Astrocyte (in vitro differentiated cells and primary cell): ENCODE measurements at regions not wholly inside any gene's neighbourhood (a gene's known extent, or its start where the extent isn't known, plus 50 kb on each side); places are given as distances from the start of the nearest gene placed in this dataset.

ENCODE experiments used
- DNase-seq: peaks from one replicate; pipeline ENCODE4 v3.0.0-alpha.2; 2010; ENCODE audit warnings: low read depth
- FAIRE-seq: peaks from 2 replicates; lab custom pipeline; 2011; peaks lifted over from hg19 to GRCh38; lab: Jason Lieb, UNC
- H2AFZ ChIP-seq: 2 replicates; pipeline ENCODE4 v1.6.0; 2012; ENCODE audit warnings: low read depth, low read length, inconsistent platforms
- H3K27ac ChIP-seq: 2 replicates; pipeline ENCODE4 v1.5.1; 2011; ENCODE audit warnings: low read depth, low read length, inconsistent platforms
- H3K27me3 ChIP-seq: 2 replicates; pipeline ENCODE4 v1.6.0; 2011; ENCODE audit warnings: low read length, inconsistent platforms; ENCODE audit not compliant: insufficient read depth
- H3K36me3 ChIP-seq: 2 replicates; pipeline ENCODE4 v1.5.1; 2011; ENCODE audit warnings: low read length, inconsistent platforms; ENCODE audit not compliant: insufficient read depth
- H3K4me1 ChIP-seq: 2 replicates; pipeline ENCODE4 v1.5.1; 2011; ENCODE audit warnings: low read length, inconsistent platforms; ENCODE audit not compliant: insufficient read depth
- H3K4me2 ChIP-seq: 2 replicates; pipeline ENCODE4 v1.6.0; 2012; ENCODE audit warnings: low read length, inconsistent platforms
- H3K4me3 ChIP-seq: 2 replicates; pipeline ENCODE4 v1.5.1; 2011; ENCODE audit warnings: low read depth, mild to moderate bottlenecking, low read length, inconsistent platforms; ENCODE audit not compliant: insufficient read depth
- H3K79me2 ChIP-seq: 2 replicates; pipeline ENCODE4 v1.6.0; 2012; ENCODE audit warnings: mild to moderate bottlenecking, low read length, inconsistent platforms; ENCODE audit not compliant: insufficient read depth
- H3K9ac ChIP-seq: 2 replicates; pipeline ENCODE4 v1.6.0; 2012; ENCODE audit warnings: mild to moderate bottlenecking, low read length, inconsistent platforms
- H3K9me3 ChIP-seq: 2 replicates; pipeline ENCODE4 v1.5.1; 2012; ENCODE audit warnings: low read depth, mild to moderate bottlenecking, low read length, inconsistent platforms; ENCODE audit not compliant: insufficient read depth
- H4K20me1 ChIP-seq: 2 replicates; pipeline ENCODE4 v1.6.0; 2012; ENCODE audit warnings: low read length, inconsistent platforms; ENCODE audit not compliant: insufficient read depth
- H3K27ac Mint-ChIP-seq: one replicate; pipeline ENCODE4 v1.8.0; 2021; ENCODE audit warnings: mild to moderate bottlenecking, mixed read lengths; ENCODE audit not compliant: unreplicated experiment
- H3K27me3 Mint-ChIP-seq: one replicate; pipeline ENCODE4 v1.8.0; 2021; ENCODE audit warnings: low read depth, mixed read lengths; ENCODE audit not compliant: unreplicated experiment
- H3K36me3 Mint-ChIP-seq: one replicate; pipeline ENCODE4 v1.8.0; 2021; ENCODE audit warnings: low read depth, mixed read lengths; ENCODE audit not compliant: unreplicated experiment
- H3K4me1 Mint-ChIP-seq: one replicate; pipeline ENCODE4 v1.8.0; 2021; ENCODE audit warnings: low read depth, mixed read lengths; ENCODE audit not compliant: unreplicated experiment
- H3K4me3 Mint-ChIP-seq: one replicate; pipeline ENCODE4 v1.8.0; 2021; ENCODE audit warnings: mild to moderate bottlenecking, moderate library complexity, mixed read lengths; ENCODE audit not compliant: unreplicated experiment
- H3K9me3 Mint-ChIP-seq: one replicate; pipeline ENCODE4 v1.8.0; 2021; ENCODE audit warnings: mild to moderate bottlenecking, mixed read lengths; ENCODE audit not compliant: unreplicated experiment
- EZH2 ChIP-seq: IDR thresholded peaks from 2 replicates; pipeline ENCODE4 v1.6.1; 2012; ENCODE audit warnings: mild to moderate bottlenecking, low read length, inconsistent platforms; ENCODE audit not compliant: insufficient read depth
- TF ChIP-seq, protein P1 (sequence below): IDR thresholded peaks from 2 replicates; pipeline ENCODE4 v1.5.1; 2011; ENCODE audit warnings: low read depth, mild to moderate bottlenecking, inconsistent platforms, low read length, moderate library complexity; ENCODE audit not compliant: insufficient read depth

DNA sequence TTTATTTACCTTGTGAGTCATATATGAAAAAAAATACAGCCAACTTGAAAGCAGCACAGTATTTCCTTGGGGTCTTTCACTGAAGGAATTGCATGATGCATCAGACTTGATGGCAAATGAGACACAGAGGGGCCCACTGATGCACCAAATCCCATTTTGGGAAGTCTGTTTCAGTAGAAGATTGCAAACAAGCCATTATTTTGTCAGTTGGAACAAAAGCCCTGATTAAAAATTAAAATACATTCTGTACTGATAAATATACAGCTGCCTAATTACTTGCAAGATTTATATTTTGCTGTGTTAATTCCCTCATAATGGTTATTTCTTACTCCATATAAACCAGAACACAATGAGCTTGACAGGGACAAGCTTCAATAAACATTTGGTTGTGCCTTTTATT lies 370.4 kb downstream of the SUCLG1 start:
- Histone ChIP-seq H2AFZ (no peak overlapping the region), H3K9me3 (no peaks in the 10 kb centered on the region), H3K4me3 (no peak overlapping the region), H4K20me1 (no peaks in the 10 kb centered on the region), H3K27ac (no peak overlapping the region), H3K36me3 (no peaks in the 10 kb centered on the region), H3K4me2 (no peak overlapping the region), H3K4me1 (no peaks in the 10 kb centered on the region), H3K79me2 (no peaks in the 10 kb centered on the region), H3K27me3 (no peaks in the 10 kb centered on the region), H3K9ac (no peak overlapping the region)
- H3K27ac Mint-ChIP-seq, result no peak overlapping the region
- DNase-seq (no peak), FAIRE-seq (no peak)
- no peak overlapping the region for H3K4me3 Mint-ChIP-seq
- H3K36me3 Mint-ChIP-seq, result no peaks in the 10 kb centered on the region
- H3K9me3 Mint-ChIP-seq, result peaks cover 6% of the 10 kb centered on the region
- no peak for TF ChIP-seq EZH2
- TF ChIP-seq, protein P1, sequence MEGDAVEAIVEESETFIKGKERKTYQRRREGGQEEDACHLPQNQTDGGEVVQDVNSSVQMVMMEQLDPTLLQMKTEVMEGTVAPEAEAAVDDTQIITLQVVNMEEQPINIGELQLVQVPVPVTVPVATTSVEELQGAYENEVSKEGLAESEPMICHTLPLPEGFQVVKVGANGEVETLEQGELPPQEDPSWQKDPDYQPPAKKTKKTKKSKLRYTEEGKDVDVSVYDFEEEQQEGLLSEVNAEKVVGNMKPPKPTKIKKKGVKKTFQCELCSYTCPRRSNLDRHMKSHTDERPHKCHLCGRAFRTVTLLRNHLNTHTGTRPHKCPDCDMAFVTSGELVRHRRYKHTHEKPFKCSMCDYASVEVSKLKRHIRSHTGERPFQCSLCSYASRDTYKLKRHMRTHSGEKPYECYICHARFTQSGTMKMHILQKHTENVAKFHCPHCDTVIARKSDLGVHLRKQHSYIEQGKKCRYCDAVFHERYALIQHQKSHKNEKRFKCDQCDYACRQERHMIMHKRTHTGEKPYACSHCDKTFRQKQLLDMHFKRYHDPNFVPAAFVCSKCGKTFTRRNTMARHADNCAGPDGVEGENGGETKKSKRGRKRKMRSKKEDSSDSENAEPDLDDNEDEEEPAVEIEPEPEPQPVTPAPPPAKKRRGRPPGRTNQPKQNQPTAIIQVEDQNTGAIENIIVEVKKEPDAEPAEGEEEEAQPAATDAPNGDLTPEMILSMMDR, result no peak
- no peaks in the 10 kb centered on the region for H3K27me3 Mint-ChIP-seq
- no peaks in the 10 kb centered on the region for H3K4me1 Mint-ChIP-seq

DNA sequence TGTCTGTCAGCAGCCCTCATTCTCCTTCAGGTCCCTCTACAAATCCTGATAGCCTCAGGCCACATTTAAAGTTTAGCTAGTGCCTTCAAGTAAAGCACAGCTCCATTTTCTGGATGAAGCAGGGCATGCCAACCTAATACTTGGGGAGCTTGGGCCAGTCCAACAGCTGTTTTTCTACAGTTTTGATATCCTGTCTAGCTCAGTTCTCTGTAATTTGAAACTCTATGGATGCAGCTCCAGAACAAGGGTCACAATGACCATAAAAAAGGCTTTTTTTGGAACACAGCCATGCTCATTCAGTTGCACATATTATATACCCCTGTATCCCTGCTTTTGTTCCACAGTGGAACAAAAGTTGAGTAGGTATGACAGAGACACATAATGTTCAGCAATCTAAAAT lies 373.5 kb downstream of the SUCLG1 start:
- H3K27ac Mint-ChIP-seq, result no peak overlapping the region
- Histone ChIP-seq H2AFZ (no peak overlapping the region), H3K4me2 (no peak overlapping the region), H3K4me1 (no peaks in the 10 kb centered on the region), H3K9ac (no peak overlapping the region), H4K20me1 (no peaks in the 10 kb centered on the region), H3K4me3 (no peak overlapping the region), H3K27me3 (no peaks in the 10 kb centered on the region), H3K79me2 (no peaks in the 10 kb centered on the region), H3K36me3 (no peaks in the 10 kb centered on the region), H3K27ac (no peak overlapping the region), H3K9me3 (peaks cover 4% of the 10 kb centered on the region)
- no peaks in the 10 kb centered on the region for H3K27me3 Mint-ChIP-seq
- DNase-seq, result no peak
- no peaks in the 10 kb centered on the region for H3K4me1 Mint-ChIP-seq
- no peak overlapping the region for H3K4me3 Mint-ChIP-seq
- H3K36me3 Mint-ChIP-seq, result no peaks in the 10 kb centered on the region
- TF ChIP-seq EZH2, result no peak
- TF ChIP-seq, protein P1, result no peak
- H3K9me3 Mint-ChIP-seq, result no peaks in the 10 kb centered on the region
- FAIRE-seq, result no peak

DNA sequence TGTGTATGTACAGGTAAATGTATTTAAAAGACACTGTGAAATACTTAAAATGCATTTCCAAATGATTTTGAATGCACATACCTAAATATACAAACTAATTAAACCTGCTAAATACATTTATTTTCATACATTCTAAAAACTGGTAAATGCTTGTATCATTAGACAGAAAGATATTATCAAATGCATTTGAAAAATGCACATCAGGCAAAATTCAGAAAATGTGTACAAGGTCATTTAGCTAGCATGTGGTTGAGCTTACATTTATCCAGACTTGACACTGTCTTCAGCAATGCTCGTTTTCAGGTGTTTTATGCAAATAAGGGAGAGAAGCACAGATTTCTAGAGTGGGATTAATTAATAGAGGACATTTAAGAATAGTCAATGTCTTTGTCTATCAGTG lies 374.2 kb downstream of the SUCLG1 start:
- no peaks in the 10 kb centered on the region for H3K36me3 ChIP-seq
- FAIRE-seq, result no peak
- Mint-ChIP-seq H3K4me3 (no peak overlapping the region), H3K36me3 (no peaks in the 10 kb centered on the region), H3K9me3 (no peaks in the 10 kb centered on the region), H3K27ac (no peak overlapping the region), H3K27me3 (no peaks in the 10 kb centered on the region), H3K4me1 (no peaks in the 10 kb centered on the region)
- TF ChIP-seq, protein P1, result no peak
- no peak for TF ChIP-seq EZH2
- H3K4me1 ChIP-seq, result no peaks in the 10 kb centered on the region
- no peak for DNase-seq
- H3K27ac ChIP-seq, result no peak overlapping the region
- no peak overlapping the region for H3K4me2 ChIP-seq
- no peaks in the 10 kb centered on the region for H3K79me2 ChIP-seq
- H4K20me1 ChIP-seq, result no peaks in the 10 kb centered on the region
- no peaks in the 10 kb centered on the region for H3K27me3 ChIP-seq
- no peak overlapping the region for H2AFZ ChIP-seq
- no peak overlapping the region for H3K4me3 ChIP-seq
- H3K9ac ChIP-seq, result no peak overlapping the region
- H3K9me3 ChIP-seq, result peaks cover 4% of the 10 kb centered on the region
